ENCODE measurements at regions not wholly inside any gene's neighbourhood (a gene's known extent, or its start where the extent isn't known, plus 50 kb on each side); places are given as distances from the start of the nearest gene placed in this dataset.

GRCh38 chr16:76932541-76933211, 258.3 kb upstream of the MON1B start:
- peaks cover 2% of the 10 kb centered on the region for H3K9me3 Mint-ChIP-seq
- H3K27ac Mint-ChIP-seq: no peak overlapping the region
- ChIA-PET CTCF (no interaction called here), POLR2A (no interaction called here)
- ATAC-seq (ENCODE audit: low read depth): no peak
- no peak overlapping the region for H3K4me3 Mint-ChIP-seq
- no peaks in the 10 kb centered on the region for H3K27me3 Mint-ChIP-seq
- H3K36me3 Mint-ChIP-seq (ENCODE audit: low read depth): no peaks in the 10 kb centered on the region
- no peaks in the 10 kb centered on the region for H3K4me1 Mint-ChIP-seq
- intact Hi-C loops (cut with micrococcal nuclease): no loop called here
- DNase-seq: no peak
- no peak for TF ChIP-seq CTCF (IDR thresholded peaks at IDR 0.05)

GRCh38 chr16:76940251-76940650, 250.7 kb upstream of the MON1B start:
- H3K4me3 Mint-ChIP-seq: no peak overlapping the region
- H3K36me3 Mint-ChIP-seq (ENCODE audit: low read depth): no peaks in the 10 kb centered on the region
- no peak for TF ChIP-seq CTCF (IDR thresholded peaks at IDR 0.05)
- ChIA-PET CTCF (no interaction called here), POLR2A (no interaction called here)
- intact Hi-C loops (cut with micrococcal nuclease): no loop called here
- ATAC-seq (ENCODE audit: low read depth) (no peak), DNase-seq (no peak)
- peaks cover 2% of the 10 kb centered on the region for H3K27me3 Mint-ChIP-seq
- no peak overlapping the region for H3K27ac Mint-ChIP-seq
- no peaks in the 10 kb centered on the region for H3K4me1 Mint-ChIP-seq
- peaks cover 7% of the 10 kb centered on the region for H3K9me3 Mint-ChIP-seq

GRCh38 chr16:76941113-76941512, 249.9 kb upstream of the MON1B start:
- ChIA-PET POLR2A (no interaction called here), CTCF (no interaction called here)
- DNase-seq (no peak), ATAC-seq (ENCODE audit: low read depth) (no peak)
- Mint-ChIP-seq H3K4me1 (no peaks in the 10 kb centered on the region), H3K27me3 (peaks cover 2% of the 10 kb centered on the region), H3K4me3 (no peak overlapping the region), H3K9me3 (peaks cover 4% of the 10 kb centered on the region), H3K36me3 (ENCODE audit: low read depth) (no peaks in the 10 kb centered on the region), H3K27ac (no peak overlapping the region)
- TF ChIP-seq CTCF (IDR thresholded peaks at IDR 0.05): no peak
- intact Hi-C loops (cut with micrococcal nuclease): no loop called here

- peaks cover 2% of the 10 kb centered on the region for H3K27me3 Mint-ChIP-seq
- ChIA-PET CTCF (no interaction called here), POLR2A (no interaction called here)
- no peak for TF ChIP-seq CTCF (IDR thresholded peaks at IDR 0.05)
- no peak overlapping the region for H3K27ac Mint-ChIP-seq
- intact Hi-C loops (cut with micrococcal nuclease): no loop called here
- peaks cover 4% of the 10 kb centered on the region for H3K9me3 Mint-ChIP-seq
- no peak overlapping the region for H3K4me3 Mint-ChIP-seq
- ATAC-seq (ENCODE audit: low read depth) (no peak), DNase-seq (no peak)
- H3K4me1 Mint-ChIP-seq: no peaks in the 10 kb centered on the region
- no peaks in the 10 kb centered on the region for H3K36me3 Mint-ChIP-seq (ENCODE audit: low read depth)
Observed at GRCh38 chr16:76942089-76942488, 248.9 kb upstream of the MON1B start.

- ChIA-PET POLR2A (no interaction called here), CTCF (no interaction called here)
- peaks cover 3% of the 10 kb centered on the region for H3K9me3 Mint-ChIP-seq
- no peaks in the 10 kb centered on the region for H3K36me3 Mint-ChIP-seq (ENCODE audit: low read depth)
- no peak overlapping the region for H3K4me3 Mint-ChIP-seq
- intact Hi-C loops (cut with micrococcal nuclease): no loop called here
- TF ChIP-seq CTCF (IDR thresholded peaks at IDR 0.05): no peak
- ATAC-seq (ENCODE audit: low read depth): no peak
- no peak for DNase-seq
- no peaks in the 10 kb centered on the region for H3K4me1 Mint-ChIP-seq
- peaks cover 2% of the 10 kb centered on the region for H3K27me3 Mint-ChIP-seq
- no peak overlapping the region for H3K27ac Mint-ChIP-seq
Observed at GRCh38 chr16:76943921-76944320, 247.1 kb upstream of the MON1B start.

All from activated B cell treated with CpG ODN at 0.5 μM for 24 hours (primary cell).